NAMALWA (cell line): ENCODE measurements at regions not wholly inside any gene's neighbourhood (a gene's known extent, or its start where the extent isn't known, plus 50 kb on each side); places are given as distances from the start of the nearest gene placed in this dataset.

Experiments
- DNase-seq: peaks from one replicate; pipeline ENCODE4 v3.0.0-alpha.2; 2015; ENCODE audit warnings: low spot score

- DNase-seq = no peak
Observed at GRCh38 chr4:166274136-166274761, 401.2 kb downstream of the TLL1 start.

GRCh38 chr4:166274775-166275174 lies 401.7 kb downstream of the TLL1 start:
- DNase-seq = no peak

- DNase-seq = no peak
Observed at GRCh38 chr4:166277401-166277800, 404.4 kb downstream of the TLL1 start.

- DNase-seq = no peak
Observed at GRCh38 chr4:166277853-166278252, 404.8 kb downstream of the TLL1 start.

GRCh38 chr4:166279261-166279660 lies 406.2 kb downstream of the TLL1 start:
- no peak for DNase-seq

- DNase-seq = no peak
Observed at GRCh38 chr4:166280642-166281041, 407.6 kb downstream of the TLL1 start.

- DNase-seq = no peak
Observed at GRCh38 chr4:166282081-166282770, 409.2 kb downstream of the TLL1 start.

- no peak for DNase-seq
Observed at GRCh38 chr4:166284221-166284620, 411.2 kb downstream of the TLL1 start.

- no peak for DNase-seq
Observed at GRCh38 chr4:166290426-166290825, 417.4 kb downstream of the TLL1 start.

GRCh38 chr4:166293556-166293955 lies 420.5 kb downstream of the TLL1 start:
- DNase-seq = no peak

GRCh38 chr4:166301266-166301665 lies 428.2 kb downstream of the TLL1 start:
- no peak for DNase-seq

GRCh38 chr4:166308647-166309046 lies 435.6 kb downstream of the TLL1 start:
- no peak for DNase-seq

- no peak for DNase-seq
Observed at GRCh38 chr4:166309286-166309685, 436.2 kb downstream of the TLL1 start.

GRCh38 chr4:166311169-166311568 lies 438.1 kb downstream of the TLL1 start:
- no peak for DNase-seq

GRCh38 chr4:166312166-166312565 lies 439.1 kb downstream of the TLL1 start:
- DNase-seq = no peak

GRCh38 chr4:166314902-166315301 lies 441.9 kb downstream of the TLL1 start:
- DNase-seq = no peak

- no peak for DNase-seq
Observed at GRCh38 chr4:166315721-166316467, 442.9 kb downstream of the TLL1 start.

- no peak for DNase-seq
Observed at GRCh38 chr4:166318810-166319525, 445.9 kb downstream of the TLL1 start.

GRCh38 chr4:166323250-166323649 lies 450.2 kb downstream of the TLL1 start:
- no peak for DNase-seq

- peak; percentile 66 for DNase-seq
Observed at GRCh38 chr4:166324321-166324720, 451.3 kb downstream of the TLL1 start.

GRCh38 chr4:166335256-166335938 lies 462.4 kb downstream of the TLL1 start:
- no peak for DNase-seq

- DNase-seq = no peak
Observed at GRCh38 chr4:166341992-166342391, 469.0 kb downstream of the TLL1 start.
